B cell (primary cell): ENCODE measurements at regions not wholly inside any gene's neighbourhood (a gene's known extent, or its start where the extent isn't known, plus 50 kb on each side); places are given as distances from the start of the nearest gene placed in this dataset.

Experiments
- CTCF ChIP-seq: fragments of 200-600 bp; IDR thresholded peaks from one replicate; pipeline ENCODE4 v1.8.0; 2022; ENCODE audit warnings: antibody characterized with exemption, mild to moderate bottlenecking
- EZH2 ChIP-seq: IDR thresholded peaks from 2 replicates; pipeline ENCODE4 v1.6.1; 2012; ENCODE audit warnings: borderline replicate concordance, low read depth, mild to moderate bottlenecking, moderate library complexity, low read length; ENCODE audit not compliant: insufficient read depth, poor library complexity, severe bottlenecking

- TF ChIP-seq CTCF (no peak), EZH2 (no peak)
Observed at GRCh38 chr5:158477214-158477613, 618.3 kb upstream of the CLINT1 start.
